NOMO-1 treated with DMSO at 0.1 percent for 48 hours (cell line): ENCODE measurements at regions not wholly inside any gene's neighbourhood (a gene's known extent, or its start where the extent isn't known, plus 50 kb on each side); places are given as distances from the start of the nearest gene placed in this dataset.
"Not testable (repeated sequence)": the region's sequence is repeated elsewhere in the genome, so short reads cannot be mapped to it uniquely, and the experiment has no call there.

Experiments
- DNase-seq: peaks from one replicate; lab custom pipeline; 2025; ENCODE audit not compliant: unreplicated experiment; lab: John Stamatoyannopoulos, UW

DNA sequence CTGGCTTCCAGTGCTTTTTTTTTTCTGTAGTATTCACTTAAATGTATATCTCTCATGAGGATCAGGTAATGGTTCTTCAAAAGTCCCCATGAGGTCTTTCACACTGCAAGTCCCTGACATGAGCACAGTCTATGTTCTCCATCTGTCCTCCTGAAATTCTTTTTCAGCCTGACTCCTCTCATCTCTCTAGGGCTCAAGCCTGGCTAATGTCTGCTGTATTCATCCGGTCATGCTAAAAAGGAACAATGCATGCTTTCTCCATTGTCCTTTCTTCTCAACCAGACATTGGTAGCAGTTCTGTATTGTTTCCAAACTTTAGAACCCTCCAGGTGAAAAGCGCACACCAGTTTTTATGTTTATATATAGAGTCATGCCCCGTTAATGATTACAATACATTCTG is 368.3 kb upstream of the OLFM3 start:
- no peak for DNase-seq

DNA sequence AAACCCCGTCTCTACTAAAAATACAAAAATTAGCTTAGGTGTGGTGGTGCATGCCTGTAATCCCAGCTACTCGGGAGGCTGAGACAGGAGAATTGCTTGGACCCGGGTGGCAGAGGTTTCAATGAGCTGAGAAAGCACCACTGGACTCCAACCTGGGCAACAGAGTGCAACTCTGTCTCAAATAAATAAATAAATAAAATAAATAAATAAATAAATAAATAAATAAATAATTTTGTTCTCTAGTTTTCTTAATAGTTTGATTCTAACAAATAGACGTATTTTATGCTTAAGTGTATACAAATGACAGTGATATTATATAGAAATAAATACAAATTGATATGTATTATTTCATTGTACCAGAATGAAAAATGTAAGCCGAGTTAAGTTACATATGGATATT is 339.9 kb upstream of the OLFM3 start:
- DNase-seq: no peak

DNA sequence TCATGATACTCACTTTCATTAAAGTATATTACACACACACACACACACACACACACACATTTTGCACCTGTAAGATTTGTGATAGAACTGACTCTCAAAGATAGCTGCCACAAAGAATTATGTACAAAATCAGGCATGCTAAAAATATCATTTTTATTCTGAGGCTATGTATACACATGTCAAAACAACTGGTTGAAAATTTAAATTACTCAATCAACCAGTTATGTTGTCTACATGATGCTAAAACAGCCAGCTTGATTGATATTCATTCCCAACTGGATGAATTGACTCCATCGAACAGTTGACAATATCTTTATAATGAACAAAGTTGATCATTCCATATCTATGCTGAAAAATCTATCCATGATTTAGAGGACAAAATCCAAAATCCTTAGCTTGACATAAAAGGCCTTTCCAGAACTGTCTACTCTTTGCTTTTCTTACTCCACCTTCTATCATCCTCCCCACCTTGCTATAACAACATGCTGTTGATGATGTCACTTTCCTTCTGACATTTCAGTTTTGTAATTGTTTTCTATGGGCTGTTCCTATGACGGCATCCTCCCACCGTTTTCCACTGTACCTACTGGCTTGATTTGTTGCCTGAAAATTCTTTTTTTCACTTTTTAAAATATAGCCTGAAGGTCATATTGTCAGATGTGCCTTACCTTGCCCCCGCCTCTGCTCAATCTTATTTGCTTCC is 321.5 kb upstream of the OLFM3 start:
- DNase-seq: no peak

DNA sequence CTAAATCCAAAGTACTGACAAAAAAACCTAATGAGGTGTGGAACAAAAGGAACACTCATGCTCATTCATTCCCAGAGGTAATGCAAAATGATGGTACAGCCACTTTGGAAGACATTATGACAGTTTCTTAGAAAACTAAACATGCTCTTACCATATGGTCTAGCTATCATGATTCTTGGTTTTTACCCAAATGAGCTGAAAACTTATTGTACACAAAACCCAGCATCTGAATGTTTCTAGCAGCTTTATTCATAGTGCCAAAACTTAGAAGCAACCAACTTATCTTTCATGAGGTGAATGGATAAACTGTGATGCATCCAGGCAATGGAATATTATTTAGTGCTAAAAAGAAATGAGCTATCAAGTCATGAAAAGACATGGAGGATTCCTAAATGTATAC is 318.4 kb upstream of the OLFM3 start:
- DNase-seq: no peak

DNA sequence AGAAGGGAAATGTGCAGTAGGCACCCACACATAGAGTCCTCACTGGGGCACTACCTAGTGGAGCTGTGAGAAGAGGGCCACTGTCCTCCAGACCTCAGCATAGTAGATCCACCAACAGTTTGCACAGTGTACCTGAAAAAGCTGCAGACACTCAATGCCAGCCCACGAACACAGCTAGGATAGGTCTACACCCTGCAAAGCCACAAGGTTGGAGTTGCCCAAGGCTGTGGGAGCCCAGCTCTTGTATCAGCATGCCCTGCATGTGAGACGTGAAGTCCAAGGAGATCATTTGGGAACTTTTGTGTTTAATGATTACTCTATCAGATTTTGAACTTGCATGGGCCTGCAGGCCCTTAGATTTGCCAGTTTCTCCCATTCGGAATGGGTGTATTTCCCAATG is 299.4 kb upstream of the OLFM3 start:
- DNase-seq: no peak

DNA sequence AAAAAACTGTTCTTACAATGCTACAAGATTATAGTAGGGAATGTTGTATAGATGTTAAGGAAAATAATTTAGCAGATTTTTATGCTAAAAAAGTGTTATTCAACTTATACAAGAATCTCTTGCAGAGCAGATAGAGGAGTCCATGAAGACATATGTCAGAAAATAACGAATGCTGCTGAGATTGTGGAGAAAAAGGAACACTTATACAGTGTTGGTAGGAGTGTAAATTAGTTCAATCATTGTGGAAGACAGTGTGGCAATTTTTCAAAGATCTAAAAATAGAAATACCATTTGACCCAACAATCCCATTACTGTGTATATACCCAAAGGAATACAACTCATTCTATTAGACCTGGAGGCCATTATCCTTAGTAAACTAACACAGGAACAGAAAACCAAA is 286.2 kb upstream of the OLFM3 start:
- no peak for DNase-seq

DNA sequence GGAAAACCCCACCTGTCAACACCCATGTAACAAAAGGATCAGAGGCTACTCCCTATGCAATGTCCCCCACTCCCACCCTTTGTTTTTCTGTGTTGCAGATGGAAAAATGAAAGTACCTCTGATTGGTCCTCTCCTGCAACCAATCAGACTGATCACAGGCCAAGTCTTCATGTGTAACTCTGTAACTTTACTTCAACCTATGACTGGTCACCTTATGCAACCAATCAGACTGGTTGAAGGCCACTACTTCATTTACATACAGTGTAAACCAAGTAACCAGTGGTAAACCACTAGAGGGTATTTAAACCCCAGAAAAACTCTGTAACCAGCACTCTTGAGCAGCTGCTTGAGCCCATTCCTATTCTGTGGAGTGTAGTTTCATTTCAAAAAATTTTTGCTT is 266.3 kb upstream of the OLFM3 start:
- no peak for DNase-seq

DNA sequence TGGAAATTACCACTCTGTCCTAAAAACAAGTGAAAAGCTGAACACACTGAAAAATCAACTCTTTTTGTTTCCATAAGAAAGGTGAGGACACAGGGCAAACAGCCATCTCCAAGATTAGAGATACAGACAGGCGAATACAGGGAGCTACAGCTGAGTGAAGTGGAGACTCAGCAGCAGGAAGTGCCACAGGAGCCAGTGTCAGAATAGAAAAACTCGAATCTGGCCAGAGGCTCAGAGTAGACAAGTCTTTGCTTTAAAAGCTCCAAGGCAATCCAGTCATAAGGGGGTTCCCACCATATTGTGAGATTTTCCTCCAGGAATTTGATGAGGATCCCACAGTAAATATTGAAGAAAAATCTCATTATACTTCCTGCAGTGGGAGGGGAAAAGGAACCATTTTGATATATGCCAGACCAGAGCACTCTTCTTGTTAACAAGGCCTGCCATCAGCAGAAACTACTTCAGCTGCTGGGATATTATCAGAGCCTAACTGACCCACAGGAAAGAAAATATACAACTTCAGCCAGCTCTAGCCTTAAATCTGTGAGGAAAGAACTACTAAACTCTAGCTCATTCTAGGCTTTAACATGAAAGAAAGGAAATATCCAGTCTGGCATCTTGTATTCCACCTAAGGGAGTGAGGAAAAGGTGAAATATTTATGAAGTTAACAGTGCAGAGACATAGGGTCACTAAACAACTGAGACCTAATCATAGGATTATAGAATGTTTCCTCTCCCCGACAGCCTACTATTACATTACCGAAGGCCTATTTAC is 256.2 kb upstream of the OLFM3 start:
- no peak for DNase-seq

DNA sequence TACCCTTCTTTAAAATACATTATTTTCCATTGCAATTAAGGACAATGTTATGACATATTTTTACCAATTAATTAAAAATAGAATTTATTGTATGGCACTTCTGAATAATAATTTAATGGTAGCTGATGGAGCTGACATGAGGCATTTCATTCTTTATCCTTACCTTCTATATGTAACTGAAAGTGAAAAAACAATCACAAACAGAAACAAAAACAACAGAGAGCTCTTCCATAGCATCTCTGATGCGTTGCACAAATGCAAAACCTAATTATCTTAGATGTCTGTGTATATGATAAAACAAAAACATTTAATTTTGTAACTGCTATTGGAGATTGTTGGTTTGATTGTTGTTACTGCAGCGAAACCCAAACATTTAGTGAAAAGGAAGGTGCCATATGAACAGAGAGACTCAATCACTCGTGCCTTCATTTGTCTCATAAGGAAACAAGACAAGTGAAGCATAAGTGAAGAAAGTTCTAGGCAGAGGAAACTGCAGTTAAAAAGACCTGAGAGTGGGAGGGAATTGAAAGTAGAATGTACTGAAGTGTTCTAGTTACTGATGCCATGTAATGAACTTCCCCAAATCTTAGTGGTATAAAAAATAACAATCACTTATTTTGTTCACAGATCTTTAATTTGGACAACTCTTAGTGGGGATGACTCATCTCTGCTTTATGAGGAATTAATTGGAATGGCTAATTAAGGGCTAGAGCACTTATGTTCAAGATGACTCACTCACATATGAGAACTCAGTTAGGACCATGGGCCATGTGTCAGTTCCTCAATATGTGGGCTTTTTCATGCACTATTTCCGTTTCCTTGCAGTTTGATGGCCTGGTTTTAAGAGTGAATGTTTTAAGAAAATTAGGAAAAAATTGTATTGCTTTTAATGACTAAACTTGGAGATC is 245.0 kb upstream of the OLFM3 start:
- DNase-seq: peak; percentile 92

DNA sequence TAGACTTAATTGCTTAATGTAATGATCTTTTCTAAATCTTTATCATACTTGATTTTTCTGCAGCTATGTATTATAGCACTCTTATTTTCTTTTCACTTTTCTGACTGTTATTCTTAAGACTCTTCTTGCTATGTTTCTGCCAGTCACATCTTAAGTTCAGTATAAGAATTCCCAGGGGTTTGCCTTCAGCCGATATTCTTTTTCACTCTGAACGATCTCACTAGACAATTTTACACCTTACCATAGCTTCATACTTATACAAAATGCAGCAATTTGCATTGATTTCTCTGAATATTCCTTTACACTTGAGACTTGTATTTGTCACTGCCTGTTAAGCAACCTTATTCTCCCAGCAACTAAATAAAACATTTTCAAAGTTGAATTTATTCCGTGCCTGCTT is 242.5 kb upstream of the OLFM3 start:
- no peak for DNase-seq

DNA sequence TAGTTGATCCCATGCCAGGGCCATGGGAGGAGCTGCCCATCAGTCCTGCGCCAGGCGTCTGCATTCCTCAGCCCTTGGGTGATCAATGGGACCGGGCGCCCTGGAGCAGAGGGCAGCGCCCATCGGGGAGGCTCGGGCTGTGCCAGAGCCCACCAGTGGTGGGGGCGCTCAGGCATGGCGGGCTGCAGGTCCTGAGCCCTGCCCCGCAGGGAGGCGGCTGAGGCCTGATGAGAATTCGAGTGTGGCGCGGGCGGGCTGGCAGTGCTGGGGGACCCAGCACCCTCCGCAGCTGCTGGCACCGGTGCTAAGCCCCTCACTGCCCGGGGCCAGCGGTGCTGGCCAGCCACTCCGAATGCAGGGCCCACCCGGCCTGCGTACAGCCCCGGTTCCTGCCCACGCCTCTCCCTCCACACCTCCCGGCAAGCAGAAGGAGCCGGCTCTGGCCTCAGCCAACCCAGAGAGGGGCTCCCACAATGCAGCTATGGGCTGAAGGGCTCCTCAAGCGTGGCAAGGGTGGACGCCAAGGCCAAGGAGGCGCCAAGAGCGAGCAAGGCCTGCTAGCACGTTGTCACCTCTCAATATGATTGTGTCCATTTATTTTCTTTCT is 238.1 kb upstream of the OLFM3 start:
- DNase-seq: no peak

DNA sequence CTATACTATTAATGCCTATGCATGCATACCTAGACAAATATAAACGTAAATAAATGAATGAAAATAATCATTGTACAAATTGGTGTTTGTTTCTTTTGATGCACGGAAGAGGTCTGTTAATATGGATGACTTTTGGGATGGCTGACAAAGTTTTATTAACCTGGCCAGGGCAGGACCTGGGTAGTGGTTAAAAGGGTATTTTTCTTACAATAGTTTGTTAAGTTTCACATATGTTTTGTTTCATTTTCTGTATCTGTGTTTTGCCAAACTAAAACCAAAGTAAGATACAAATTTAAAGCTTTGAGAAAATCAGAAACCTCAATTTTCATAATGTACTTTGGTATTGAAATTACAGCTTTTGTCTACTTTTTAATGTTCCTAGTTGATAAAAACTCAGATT is 222.7 kb upstream of the OLFM3 start:
- DNase-seq: no peak

DNA sequence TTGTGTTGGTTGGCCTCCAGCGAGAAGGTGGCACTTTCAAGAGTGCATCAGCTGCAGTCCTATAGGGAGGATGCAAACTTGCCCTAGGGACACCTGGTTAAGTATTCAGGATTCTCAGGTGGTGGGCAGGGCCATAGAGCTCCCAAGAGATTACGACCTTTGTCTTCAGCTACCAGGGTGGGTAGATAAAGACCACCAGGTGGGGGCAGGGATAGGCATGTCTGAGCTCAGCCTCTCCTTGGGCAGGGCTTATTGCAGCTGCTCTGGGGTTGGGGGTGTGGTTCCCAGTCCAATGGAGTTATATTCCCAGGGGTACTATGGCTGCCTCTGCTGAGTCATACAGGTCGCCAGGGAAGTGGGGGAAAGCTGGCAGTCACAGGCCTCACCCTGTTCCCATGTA is 214.2 kb upstream of the OLFM3 start:
- not testable (repeated sequence) for DNase-seq

DNA sequence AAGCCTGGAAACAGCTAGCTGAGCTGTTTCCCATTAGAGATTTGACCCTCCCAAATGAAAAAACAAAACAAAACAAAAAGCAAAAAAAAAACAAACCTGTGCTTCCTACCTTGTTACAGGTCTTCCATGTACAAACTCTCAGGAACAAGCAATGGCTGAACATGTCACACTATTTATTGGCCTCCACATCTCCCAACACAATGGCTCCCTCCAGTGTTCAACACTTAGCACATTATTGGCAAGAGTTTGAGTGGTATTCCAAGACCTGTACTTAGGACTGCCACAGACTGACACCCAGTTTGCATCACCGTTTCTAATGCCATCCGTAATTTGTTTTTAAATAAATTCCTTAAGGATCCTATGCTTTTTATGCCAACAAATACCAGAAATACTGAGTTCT is 195.0 kb upstream of the OLFM3 start:
- peak; percentile 32 for DNase-seq

DNA sequence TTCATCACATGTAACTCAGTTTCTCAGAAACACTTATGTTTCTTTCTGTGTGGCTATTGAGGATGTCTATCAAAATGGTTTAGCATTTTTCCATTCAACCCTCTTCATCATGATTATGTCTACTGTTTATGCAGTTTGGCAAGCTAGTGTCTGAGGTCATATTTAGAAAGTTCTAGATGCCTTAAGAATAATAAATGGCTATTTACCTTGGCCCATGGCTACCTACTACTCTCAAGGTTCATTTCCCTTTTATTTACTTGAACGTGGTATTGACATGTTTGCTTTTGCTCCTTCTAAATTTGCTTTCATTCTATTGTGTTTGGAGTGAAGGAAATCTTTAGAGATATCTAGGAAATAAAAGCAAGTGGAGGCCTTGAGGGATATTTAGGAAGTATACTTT is 193.7 kb upstream of the OLFM3 start:
- no peak for DNase-seq

DNA sequence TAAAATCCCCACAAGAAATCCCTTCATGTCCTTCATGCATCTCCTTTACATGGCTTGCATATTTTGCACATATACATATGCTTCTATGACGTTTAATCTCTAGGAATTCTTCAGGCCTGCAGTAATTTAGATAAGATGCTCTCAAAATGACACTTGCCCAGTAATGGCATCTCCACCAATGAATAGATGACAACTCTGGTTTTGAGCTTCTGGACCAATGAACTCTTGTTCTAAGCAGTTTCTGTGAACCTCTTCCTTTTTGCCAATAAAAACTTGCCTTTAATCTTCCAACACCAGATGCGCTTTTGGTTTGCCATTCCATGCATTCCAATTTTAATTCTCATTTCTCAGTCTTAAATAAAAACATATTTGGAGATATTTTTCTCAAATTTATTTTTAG is 189.8 kb upstream of the OLFM3 start:
- DNase-seq: no peak

DNA sequence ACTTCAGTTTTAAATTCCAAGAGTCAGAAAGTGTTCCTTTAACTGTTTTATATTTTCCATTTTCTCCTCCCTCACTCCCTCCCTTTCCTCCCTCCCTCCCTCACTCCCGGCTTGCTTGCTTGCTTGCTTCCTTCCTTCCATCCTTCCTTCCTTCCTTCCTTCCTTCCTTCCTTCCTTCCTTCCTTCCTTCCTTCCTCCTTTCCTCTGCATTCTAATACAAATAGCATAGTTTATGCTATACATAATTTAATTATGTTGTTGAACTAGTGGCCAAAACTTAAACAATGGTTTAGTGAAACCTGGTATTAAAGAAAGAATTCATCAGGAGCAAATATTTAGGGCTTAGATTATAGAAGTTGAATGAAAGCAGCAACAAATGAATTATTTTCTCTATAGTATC is 188.5 kb upstream of the OLFM3 start:
- DNase-seq: no peak

DNA sequence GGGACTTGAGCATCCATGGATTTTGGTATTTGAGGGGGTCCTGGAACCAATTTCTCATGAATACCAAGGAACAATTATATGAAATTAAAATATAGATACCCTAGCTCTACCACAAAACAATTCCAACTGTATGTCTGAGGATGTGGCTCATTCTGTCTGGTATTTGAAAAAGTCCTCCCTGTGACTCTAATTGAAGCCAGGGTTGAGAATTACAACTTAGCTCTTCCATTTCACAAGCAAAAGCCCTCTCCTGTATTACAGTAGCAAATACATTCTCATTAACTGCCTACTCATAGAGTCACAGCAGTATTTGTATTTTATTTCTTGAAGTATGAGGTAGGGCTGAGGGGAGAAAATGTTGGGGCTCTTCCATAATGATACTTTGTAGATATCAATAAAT is 187.8 kb upstream of the OLFM3 start:
- no peak for DNase-seq

DNA sequence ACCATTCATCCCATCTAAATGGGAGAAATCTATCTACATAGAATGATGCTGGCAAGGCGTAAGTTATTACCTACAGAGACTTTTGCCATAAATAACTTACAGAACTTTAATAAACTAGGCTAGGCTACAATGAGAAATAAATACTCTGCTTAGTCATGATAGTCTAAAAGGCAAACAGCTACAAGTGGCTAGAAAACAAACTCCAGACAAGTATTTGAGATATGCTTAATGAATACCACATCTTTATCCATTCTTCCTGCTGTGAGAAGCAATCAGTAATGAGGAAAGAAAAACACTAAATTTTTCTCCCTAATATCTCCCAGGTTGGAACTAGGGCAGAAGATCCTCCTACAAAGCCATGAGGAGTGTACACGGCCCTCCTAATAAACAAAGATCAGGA is 187.0 kb upstream of the OLFM3 start:
- no peak for DNase-seq

DNA sequence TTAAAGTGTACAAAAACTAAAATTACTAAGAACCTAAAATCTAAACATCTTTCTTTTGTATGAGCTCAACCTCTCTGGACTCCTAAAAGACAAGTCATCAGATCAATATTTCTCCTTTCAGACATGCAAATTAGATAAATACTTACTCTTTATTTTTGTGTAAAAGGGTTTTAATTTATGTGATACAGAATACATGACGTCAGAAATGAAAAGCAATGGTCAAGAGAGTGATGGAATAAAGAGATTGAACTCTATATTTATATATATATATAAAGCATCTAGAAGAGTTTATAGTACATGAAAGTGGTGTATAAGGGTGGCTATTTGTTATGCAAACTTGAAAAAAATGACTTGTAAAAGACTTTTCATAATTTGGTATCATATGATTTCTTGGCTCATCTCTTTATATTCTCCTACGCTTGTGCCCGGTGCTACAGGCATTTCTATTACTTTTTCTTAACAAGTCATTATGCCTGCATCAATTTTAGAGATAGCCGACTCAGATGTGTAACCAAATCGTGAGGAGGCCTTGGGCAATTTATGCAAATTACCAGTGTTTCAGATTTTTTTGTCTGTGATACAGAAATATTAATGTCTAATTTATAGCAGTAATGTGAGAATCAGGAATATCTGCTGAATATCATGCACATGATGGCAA is 186.0 kb upstream of the OLFM3 start:
- DNase-seq: no peak

DNA sequence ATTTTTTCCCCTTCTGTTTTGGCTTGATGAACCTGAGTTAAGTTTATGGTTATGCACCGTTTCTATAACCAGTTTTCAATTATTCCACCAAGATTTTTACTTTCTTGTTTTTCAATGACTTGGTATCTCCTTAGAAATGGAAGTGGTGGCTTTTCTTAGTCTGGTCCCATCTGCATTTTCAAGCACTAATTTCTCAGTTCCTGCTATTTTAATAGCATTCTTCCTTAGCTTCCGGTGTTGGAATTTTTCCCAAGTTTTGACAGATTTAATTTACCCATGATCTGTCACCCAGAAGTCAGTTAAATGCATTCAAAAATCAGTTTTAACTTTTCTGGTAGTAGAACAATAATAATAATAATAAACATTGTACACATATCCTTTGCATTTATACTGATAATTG is 184.6 kb upstream of the OLFM3 start:
- DNase-seq: no peak
